A549 (cell line): ENCODE measurements at regions not wholly inside any gene's neighbourhood (a gene's known extent, or its start where the extent isn't known, plus 50 kb on each side); places are given as distances from the start of the nearest gene placed in this dataset.

Experiments
- EP300 ChIP-seq, 2 experiments: fragments of >200 bp; sonication (Bioruptor Twin); formaldehyde crosslinking; IDR thresholded peaks; 2 replicates in 1 of 2; 3 replicates in 1 of 2; pipeline ENCODE4 v1.6.1; 2016 to 2017
- MAZ ChIP-seq: fragments of 150-350 bp; IDR thresholded peaks from 2 replicates; pipeline ENCODE4 v1.6.1; 2014; ENCODE audit warnings: antibody characterized with exemption, low read depth, low read length, borderline replicate concordance
- RNF2 ChIP-seq: fragments of 200-600 bp; sonication (generic); IDR thresholded peaks from 2 replicates; pipeline ENCODE4 v1.6.1; 2016; ENCODE audit warnings: low read depth, mild to moderate bottlenecking, antibody characterized with exemption, moderate library complexity, borderline replicate concordance
- SREBF2 ChIP-seq: fragments of 450-650 bp; IDR thresholded peaks from 2 replicates; pipeline ENCODE4 v1.6.1; 2014; ENCODE audit warnings: mild to moderate bottlenecking, moderate library complexity
- TF ChIP-seq, protein P1 (sequence below): fragments of >200 bp; sonication (Bioruptor Twin); formaldehyde crosslinking; IDR thresholded peaks from 3 replicates; pipeline ENCODE4 v1.5.1; 2016
- TF ChIP-seq, protein P2 (sequence below): fragments of 200-600 bp; sonication (generic); IDR thresholded peaks from 2 replicates; pipeline ENCODE4 v1.6.1; 2016; ENCODE audit warnings: antibody characterized with exemption, mild to moderate bottlenecking, moderate library complexity
- TF ChIP-seq, protein P3 (sequence below): fragments of 450-650 bp; IDR thresholded peaks from 2 replicates; pipeline ENCODE4 v1.6.1; 2014; ENCODE audit warnings: antibody characterized with exemption

DNA sequence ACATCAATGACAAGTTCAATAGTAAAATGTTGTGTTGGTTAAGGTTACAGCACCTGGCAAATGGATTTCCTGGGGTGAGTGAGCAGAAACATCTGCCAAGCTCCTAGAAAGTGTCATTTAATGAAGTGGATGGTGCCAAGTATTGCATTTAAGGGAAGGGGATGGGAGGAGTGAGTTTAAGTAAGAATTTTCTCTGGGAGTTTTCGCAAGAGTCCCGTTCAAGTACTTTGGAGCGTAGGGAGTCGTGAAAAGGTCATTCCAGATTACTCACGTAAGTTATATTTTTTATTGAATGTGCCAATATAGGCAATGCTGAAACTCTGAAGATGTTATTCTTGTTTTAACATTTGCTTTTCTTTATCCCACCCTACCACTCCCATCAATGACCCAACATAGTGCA lies 117.4 kb upstream of the RAB3GAP2 start:
- TF ChIP-seq, protein P1, sequence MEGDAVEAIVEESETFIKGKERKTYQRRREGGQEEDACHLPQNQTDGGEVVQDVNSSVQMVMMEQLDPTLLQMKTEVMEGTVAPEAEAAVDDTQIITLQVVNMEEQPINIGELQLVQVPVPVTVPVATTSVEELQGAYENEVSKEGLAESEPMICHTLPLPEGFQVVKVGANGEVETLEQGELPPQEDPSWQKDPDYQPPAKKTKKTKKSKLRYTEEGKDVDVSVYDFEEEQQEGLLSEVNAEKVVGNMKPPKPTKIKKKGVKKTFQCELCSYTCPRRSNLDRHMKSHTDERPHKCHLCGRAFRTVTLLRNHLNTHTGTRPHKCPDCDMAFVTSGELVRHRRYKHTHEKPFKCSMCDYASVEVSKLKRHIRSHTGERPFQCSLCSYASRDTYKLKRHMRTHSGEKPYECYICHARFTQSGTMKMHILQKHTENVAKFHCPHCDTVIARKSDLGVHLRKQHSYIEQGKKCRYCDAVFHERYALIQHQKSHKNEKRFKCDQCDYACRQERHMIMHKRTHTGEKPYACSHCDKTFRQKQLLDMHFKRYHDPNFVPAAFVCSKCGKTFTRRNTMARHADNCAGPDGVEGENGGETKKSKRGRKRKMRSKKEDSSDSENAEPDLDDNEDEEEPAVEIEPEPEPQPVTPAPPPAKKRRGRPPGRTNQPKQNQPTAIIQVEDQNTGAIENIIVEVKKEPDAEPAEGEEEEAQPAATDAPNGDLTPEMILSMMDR, result no peak
- no peak for TF ChIP-seq RNF2
- TF ChIP-seq EP300 (IDR thresholded peaks at IDR 0.05), result no peak
- TF ChIP-seq, protein P2, sequence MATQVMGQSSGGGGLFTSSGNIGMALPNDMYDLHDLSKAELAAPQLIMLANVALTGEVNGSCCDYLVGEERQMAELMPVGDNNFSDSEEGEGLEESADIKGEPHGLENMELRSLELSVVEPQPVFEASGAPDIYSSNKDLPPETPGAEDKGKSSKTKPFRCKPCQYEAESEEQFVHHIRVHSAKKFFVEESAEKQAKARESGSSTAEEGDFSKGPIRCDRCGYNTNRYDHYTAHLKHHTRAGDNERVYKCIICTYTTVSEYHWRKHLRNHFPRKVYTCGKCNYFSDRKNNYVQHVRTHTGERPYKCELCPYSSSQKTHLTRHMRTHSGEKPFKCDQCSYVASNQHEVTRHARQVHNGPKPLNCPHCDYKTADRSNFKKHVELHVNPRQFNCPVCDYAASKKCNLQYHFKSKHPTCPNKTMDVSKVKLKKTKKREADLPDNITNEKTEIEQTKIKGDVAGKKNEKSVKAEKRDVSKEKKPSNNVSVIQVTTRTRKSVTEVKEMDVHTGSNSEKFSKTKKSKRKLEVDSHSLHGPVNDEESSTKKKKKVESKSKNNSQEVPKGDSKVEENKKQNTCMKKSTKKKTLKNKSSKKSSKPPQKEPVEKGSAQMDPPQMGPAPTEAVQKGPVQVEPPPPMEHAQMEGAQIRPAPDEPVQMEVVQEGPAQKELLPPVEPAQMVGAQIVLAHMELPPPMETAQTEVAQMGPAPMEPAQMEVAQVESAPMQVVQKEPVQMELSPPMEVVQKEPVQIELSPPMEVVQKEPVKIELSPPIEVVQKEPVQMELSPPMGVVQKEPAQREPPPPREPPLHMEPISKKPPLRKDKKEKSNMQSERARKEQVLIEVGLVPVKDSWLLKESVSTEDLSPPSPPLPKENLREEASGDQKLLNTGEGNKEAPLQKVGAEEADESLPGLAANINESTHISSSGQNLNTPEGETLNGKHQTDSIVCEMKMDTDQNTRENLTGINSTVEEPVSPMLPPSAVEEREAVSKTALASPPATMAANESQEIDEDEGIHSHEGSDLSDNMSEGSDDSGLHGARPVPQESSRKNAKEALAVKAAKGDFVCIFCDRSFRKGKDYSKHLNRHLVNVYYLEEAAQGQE, result no peak
- TF ChIP-seq SREBF2, result no peak
- TF ChIP-seq MAZ, result no peak
- TF ChIP-seq, protein P3, sequence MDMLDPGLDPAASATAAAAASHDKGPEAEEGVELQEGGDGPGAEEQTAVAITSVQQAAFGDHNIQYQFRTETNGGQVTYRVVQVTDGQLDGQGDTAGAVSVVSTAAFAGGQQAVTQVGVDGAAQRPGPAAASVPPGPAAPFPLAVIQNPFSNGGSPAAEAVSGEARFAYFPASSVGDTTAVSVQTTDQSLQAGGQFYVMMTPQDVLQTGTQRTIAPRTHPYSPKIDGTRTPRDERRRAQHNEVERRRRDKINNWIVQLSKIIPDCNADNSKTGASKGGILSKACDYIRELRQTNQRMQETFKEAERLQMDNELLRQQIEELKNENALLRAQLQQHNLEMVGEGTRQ, result no peak
